ENCODE measurements at regions not wholly inside any gene's neighbourhood (a gene's known extent, or its start where the extent isn't known, plus 50 kb on each side); places are given as distances from the start of the nearest gene placed in this dataset.

- TF ChIP-seq, protein P1, sequence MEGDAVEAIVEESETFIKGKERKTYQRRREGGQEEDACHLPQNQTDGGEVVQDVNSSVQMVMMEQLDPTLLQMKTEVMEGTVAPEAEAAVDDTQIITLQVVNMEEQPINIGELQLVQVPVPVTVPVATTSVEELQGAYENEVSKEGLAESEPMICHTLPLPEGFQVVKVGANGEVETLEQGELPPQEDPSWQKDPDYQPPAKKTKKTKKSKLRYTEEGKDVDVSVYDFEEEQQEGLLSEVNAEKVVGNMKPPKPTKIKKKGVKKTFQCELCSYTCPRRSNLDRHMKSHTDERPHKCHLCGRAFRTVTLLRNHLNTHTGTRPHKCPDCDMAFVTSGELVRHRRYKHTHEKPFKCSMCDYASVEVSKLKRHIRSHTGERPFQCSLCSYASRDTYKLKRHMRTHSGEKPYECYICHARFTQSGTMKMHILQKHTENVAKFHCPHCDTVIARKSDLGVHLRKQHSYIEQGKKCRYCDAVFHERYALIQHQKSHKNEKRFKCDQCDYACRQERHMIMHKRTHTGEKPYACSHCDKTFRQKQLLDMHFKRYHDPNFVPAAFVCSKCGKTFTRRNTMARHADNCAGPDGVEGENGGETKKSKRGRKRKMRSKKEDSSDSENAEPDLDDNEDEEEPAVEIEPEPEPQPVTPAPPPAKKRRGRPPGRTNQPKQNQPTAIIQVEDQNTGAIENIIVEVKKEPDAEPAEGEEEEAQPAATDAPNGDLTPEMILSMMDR (IDR thresholded peaks at IDR 0.05), result no peak
- TF ChIP-seq EP300 (IDR thresholded peaks at IDR 0.05) (no peak), POLR2A (IDR thresholded peaks at IDR 0.05) (no peak)
Observed at GRCh38 chr2:120465012-120465700, 119.2 kb downstream of the INHBB start.
